ENCODE measurements at regions not wholly inside any gene's neighbourhood (a gene's known extent, or its start where the extent isn't known, plus 50 kb on each side); places are given as distances from the start of the nearest gene placed in this dataset.

GRCh38 chr10:43899224-43899959, 250.7 kb upstream of the ZNF32 start:
- no peak for DNase-seq (ENCODE audit: low read depth)

GRCh38 chr10:43898592-43898991, 249.9 kb upstream of the ZNF32 start:
- no peak for DNase-seq (ENCODE audit: low read depth)

- DNase-seq (ENCODE audit: low read depth) = no peak
These were observed 249.2 kb upstream of the ZNF32 start for GRCh38 chr10:43897765-43898419.

- no peak for DNase-seq (ENCODE audit: low read depth)
These were observed 243.5 kb upstream of the ZNF32 start for GRCh38 chr10:43892062-43892770.

- DNase-seq (ENCODE audit: low read depth) = no peak
These were observed 242.6 kb upstream of the ZNF32 start for GRCh38 chr10:43891241-43891640.

- DNase-seq (ENCODE audit: low read depth) = no peak
These were observed 241.4 kb upstream of the ZNF32 start for GRCh38 chr10:43890124-43890523.

- DNase-seq (ENCODE audit: low read depth) = no peak
These were observed 239.9 kb upstream of the ZNF32 start for GRCh38 chr10:43888586-43888985.

GRCh38 chr10:43885842-43886241, 237.2 kb upstream of the ZNF32 start:
- no peak for DNase-seq (ENCODE audit: low read depth)

- DNase-seq (ENCODE audit: low read depth) = no peak
These were observed 236.6 kb upstream of the ZNF32 start for GRCh38 chr10:43885252-43885651.

GRCh38 chr10:43884501-43885105, 235.9 kb upstream of the ZNF32 start:
- no peak for DNase-seq (ENCODE audit: low read depth)

GRCh38 chr10:43882711-43883110, 234.0 kb upstream of the ZNF32 start:
- no peak for DNase-seq (ENCODE audit: low read depth)

GRCh38 chr10:43881657-43882056, 233.0 kb upstream of the ZNF32 start:
- DNase-seq (ENCODE audit: low read depth) = no peak

- DNase-seq (ENCODE audit: low read depth) = no peak
These were observed 231.5 kb upstream of the ZNF32 start for GRCh38 chr10:43880160-43880559.

GRCh38 chr10:43879742-43880141, 231.1 kb upstream of the ZNF32 start:
- DNase-seq (ENCODE audit: low read depth) = no peak

GRCh38 chr10:43879162-43879561, 230.5 kb upstream of the ZNF32 start:
- no peak for DNase-seq (ENCODE audit: low read depth)

- no peak for DNase-seq (ENCODE audit: low read depth)
These were observed 229.7 kb upstream of the ZNF32 start for GRCh38 chr10:43878386-43878785.

GRCh38 chr10:43876976-43877375, 228.3 kb upstream of the ZNF32 start:
- no peak for DNase-seq (ENCODE audit: low read depth)

- no peak for DNase-seq (ENCODE audit: low read depth)
These were observed 226.3 kb upstream of the ZNF32 start for GRCh38 chr10:43874984-43875383.

GRCh38 chr10:43873717-43874116, 225.0 kb upstream of the ZNF32 start:
- no peak for DNase-seq (ENCODE audit: low read depth)

- no peak for DNase-seq (ENCODE audit: low read depth)
These were observed 224.0 kb upstream of the ZNF32 start for GRCh38 chr10:43872644-43873043.

- no peak for DNase-seq (ENCODE audit: low read depth)
These were observed 222.9 kb upstream of the ZNF32 start for GRCh38 chr10:43871545-43871944.

- DNase-seq (ENCODE audit: low read depth) = no peak
These were observed 222.3 kb upstream of the ZNF32 start for GRCh38 chr10:43870968-43871439.

All from stimulated activated CD4-positive, alpha-beta T cell treated with anti-CD3 and anti-CD28 coated beads, Interleukin-2, amount 100 ng/mL, for 4 hours (primary cell).